Activated CD4-positive, alpha-beta T cell treated with anti-CD3 and anti-CD28 coated beads, Interleukin-10, Interleukin-2, amounts not matched to agents 100 ng/mL and 50 ng/mL, durations not matched to agents 16 hours and 8 hours (primary cell): ENCODE measurements at regions not wholly inside any gene's neighbourhood (a gene's known extent, or its start where the extent isn't known, plus 50 kb on each side); places are given as distances from the start of the nearest gene placed in this dataset.

ENCODE experiments used
- DNase-seq: peaks from one replicate; pipeline ENCODE4 v3.0.0-alpha.2; 2020

DNA sequence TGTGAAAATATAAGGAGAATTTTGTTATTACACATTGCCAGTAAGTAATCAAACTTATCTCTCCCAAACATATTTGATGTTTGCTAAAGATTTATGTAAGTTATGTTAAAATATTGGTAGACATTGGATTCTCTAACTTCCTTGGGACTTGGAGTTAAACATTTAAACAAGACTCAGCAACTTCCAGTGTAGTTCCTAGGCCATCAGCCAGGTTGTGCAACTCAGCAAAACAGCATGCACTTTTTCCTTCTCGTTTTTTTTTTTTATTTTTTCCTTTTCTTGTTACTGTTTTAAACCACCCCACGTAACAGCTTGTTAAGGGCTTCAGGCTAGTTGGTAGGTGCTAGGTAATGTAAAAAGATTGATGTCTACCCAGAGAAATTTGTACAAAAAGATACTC is 510.4 kb downstream of the ANKRD50 start:
- no peak for DNase-seq

DNA sequence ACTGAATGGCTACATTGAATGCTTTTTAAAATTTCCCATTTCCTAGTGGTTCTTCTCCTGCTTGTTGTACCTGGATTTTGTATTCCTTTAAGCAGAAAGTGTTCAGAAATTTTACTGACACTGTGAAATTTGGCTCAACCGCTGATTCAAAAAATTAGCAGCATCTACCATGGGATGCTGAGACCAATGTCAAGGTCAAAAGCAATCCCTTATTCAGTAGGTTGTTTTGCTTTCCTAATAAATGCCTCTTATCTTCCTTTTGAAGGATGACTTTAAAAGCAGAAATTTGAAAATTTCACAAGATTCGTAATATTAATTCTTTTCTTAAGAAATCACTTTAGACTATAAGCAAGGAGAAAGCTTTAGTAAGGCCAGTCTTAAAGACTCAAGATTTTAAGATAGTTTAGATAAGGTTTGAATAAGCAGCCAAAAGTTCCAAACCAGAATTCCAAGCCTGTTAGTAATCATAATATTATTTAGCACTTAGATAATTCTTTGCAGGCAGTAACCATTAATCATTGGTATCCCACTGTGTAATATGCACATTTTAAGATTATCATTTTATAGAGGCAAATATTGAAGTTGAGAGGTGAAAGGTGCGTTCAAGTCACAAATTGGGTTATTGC is 508.8 kb downstream of the ANKRD50 start:
- DNase-seq, result no peak

GRCh38 chr4:124206779-124207605 is 505.5 kb downstream of the ANKRD50 start:
- no peak for DNase-seq

GRCh38 chr4:124209211-124209610 is 503.3 kb downstream of the ANKRD50 start:
- DNase-seq, result no peak

DNA sequence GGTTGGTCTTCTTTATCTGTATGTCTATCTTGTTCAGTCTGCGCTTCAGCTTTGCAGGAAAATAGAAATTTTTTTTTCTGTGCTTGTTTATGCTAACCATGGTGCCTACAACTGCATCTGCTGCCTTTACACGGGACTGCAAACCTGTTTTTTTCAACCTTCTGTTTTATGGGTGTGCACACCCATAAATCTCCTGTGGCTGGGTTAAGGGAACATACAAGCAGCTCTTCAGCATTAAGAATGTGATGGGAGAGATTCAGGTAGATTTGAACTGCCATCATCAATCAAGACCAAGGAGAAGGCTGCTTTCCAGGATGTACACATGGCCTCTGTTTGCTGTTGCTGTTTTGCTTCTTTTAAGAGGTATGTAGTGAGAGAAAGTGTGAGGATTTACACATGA is 502.9 kb downstream of the ANKRD50 start:
- DNase-seq, result no peak

DNA sequence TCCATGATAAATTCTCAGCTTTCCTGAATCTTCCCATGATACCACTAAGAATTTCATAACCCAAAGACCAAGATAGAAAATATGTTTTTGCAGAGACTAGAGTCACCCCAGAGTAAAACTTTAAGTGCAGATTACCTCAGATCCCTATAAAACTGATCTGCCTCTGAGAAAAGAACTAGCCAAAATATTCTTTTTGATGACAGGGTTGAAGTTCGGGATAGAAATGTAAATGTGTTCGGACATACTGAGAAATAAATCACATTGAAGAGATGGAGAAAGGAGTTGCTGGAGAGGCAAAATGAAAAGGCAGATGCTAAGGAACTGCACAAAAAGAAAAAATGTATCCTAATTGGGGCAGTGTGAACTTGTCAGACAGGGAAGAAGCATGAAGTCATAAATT is 501.8 kb downstream of the ANKRD50 start:
- no peak for DNase-seq

GRCh38 chr4:124212815-124213630 is 499.5 kb downstream of the ANKRD50 start:
- no peak for DNase-seq

- DNase-seq, result no peak
Measured at GRCh38 chr4:124219389-124219788, 493.1 kb downstream of the ANKRD50 start.

- DNase-seq, result no peak
Measured at GRCh38 chr4:124224256-124224655, 488.3 kb downstream of the ANKRD50 start.

GRCh38 chr4:124227981-124228380 is 484.6 kb downstream of the ANKRD50 start:
- DNase-seq, result no peak

DNA sequence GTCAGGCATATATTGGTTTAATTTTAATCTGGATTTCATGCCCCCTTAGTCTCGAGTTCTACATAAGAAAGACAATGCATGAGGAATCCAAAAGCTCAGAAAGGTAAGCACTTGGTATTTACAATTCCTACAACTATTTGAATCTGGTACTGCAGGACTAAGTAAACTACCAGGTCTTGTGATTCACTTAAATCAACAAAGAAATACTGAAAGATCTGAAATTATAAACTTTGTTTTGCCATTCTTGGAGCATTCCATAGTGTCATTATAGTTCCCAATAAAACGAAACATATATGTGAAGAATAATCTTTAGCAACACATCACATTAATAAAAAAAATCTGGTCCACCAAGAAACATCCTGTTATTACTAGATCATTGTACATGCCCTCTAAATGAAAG is 482.3 kb downstream of the ANKRD50 start:
- no peak for DNase-seq

DNA sequence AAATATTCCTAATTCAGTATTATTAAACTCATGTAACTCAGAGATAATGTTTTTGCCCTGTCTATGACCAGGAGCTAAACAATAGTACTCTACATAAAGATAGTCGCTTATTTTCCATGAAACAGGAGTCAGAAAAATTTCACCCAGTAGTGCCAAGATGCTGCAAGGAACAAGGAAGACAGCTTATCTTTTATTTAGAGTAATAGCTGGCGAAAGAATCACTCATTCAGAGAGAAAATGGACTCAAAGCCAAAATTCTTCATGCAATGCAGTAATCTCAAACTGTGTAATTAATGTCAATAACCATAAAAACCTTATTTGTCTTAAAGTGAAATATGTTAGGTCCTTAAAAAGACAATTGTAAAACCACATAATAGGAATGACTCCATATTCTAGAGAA is 477.8 kb downstream of the ANKRD50 start:
- no peak for DNase-seq

DNA sequence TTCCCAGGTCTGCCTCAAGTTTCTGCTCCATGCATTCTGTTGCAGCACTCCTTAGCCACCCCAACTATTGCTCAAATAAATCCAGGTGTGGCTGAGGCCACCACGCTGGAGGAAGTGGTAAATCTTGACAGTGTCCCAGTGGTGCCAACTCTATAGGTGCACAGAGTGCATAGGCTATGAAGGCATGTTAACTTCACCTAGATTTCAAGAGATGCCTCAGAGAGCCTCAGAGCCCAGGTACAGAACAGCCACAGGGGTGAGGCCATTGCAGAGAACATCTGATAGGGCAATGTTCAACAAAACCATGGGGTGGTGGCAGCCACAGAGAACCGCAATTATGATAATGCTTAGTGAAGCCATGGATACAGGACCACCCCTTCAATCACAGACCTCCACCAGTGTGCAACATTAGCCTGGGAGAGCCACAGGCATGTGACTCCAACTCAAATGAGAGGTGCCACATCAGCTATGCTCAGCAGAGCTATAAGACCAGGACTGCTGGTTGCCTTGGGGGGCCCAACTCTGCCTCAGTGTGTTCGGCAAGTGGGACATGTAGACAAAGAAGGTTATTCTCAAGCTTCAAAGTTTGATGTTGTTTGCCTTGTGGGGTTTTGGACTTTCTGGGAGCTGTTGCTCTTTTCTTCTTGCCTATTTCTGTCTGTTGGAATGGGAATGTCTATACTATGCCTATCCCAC is 468.7 kb downstream of the ANKRD50 start:
- DNase-seq, result no peak

GRCh38 chr4:124253080-124253479 is 459.5 kb downstream of the ANKRD50 start:
- no peak for DNase-seq

- peak; percentile 56 for DNase-seq
Measured at GRCh38 chr4:124262211-124263179, 450.0 kb downstream of the ANKRD50 start.

GRCh38 chr4:124265701-124266100 is 446.8 kb downstream of the ANKRD50 start:
- no peak for DNase-seq

DNA sequence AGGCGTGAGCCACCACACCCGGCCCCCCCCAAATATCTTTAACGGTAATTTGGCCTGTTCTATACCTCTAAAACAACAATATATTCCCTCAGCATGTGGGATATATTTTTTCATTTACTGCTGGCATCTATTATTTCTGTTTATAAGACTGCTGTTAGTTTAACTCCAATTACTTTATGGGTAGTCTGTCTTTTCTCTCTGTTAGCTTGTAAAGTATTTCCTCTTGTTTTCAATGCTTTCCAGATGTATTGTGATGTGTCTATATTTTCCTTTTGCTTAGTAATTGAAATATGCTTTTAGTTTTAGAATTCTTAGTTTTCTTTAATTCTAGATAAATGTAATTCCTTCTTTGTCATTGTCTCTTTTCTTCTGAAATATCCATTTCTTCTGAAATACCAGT is 445.8 kb downstream of the ANKRD50 start:
- no peak for DNase-seq

GRCh38 chr4:124276461-124276860 is 436.1 kb downstream of the ANKRD50 start:
- DNase-seq, result no peak

- no peak for DNase-seq
Measured at GRCh38 chr4:124277691-124278090, 434.8 kb downstream of the ANKRD50 start.

DNA sequence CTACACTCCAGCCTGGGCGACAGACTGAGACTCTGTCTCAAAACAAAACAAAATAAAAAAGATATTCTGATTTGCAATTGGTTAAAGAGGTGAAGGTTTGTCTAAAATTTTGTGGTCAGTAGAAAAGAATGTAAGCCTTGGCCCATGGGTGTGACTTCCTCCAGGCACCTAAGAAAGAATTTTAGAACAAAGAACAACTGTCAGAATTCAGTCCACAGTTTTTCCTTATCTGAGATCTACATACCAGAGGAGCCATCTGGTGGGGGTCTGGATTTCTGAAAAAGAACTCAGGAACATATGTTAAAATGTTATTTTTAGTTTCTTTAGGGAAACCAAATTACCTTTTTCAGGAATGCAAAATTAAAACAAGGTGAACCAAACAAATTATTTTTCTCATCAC is 434.1 kb downstream of the ANKRD50 start:
- no peak for DNase-seq

GRCh38 chr4:124279741-124280140 is 432.8 kb downstream of the ANKRD50 start:
- no peak for DNase-seq
